Thyroid gland (tissue), 4 donors: ENCODE measurements at regions not wholly inside any gene's neighbourhood (a gene's known extent, or its start where the extent isn't known, plus 50 kb on each side); places are given as distances from the start of the nearest gene placed in this dataset.

Experiments
- DNase-seq, 2 donors: peaks; one replicate each; pipeline ENCODE4 v3.0.0-alpha.2; 2019
- H3K27ac ChIP-seq, 3 donors: fragments of 200-600 bp; sonication (generic); 1 replicate in 2 of 3; 2 replicates in 1 of 3; pipeline ENCODE4 v1.5.1; 2016 to 2019; ENCODE audit warnings: mild to moderate bottlenecking in 1 of 3, moderate library complexity in 1 of 3
- H3K27me3 ChIP-seq: fragments of 200-600 bp; sonication (generic); one replicate; pipeline ENCODE4 v1.5.1; 2019
- H3K36me3 ChIP-seq, 2 donors: fragments of 200-600 bp; sonication (generic); one replicate each; pipeline ENCODE4 v1.5.1; 2016 to 2019
- H3K4me1 ChIP-seq, 2 donors: fragments of 200-600 bp; sonication (generic); one replicate each; pipeline ENCODE4 v1.5.1; 2017 to 2019
- H3K4me3 ChIP-seq, 3 donors: fragments of 200-600 bp; sonication (generic); replicated peaks in 1 of 3; 1 replicate in 2 of 3; 2 replicates in 1 of 3; pipeline ENCODE4 v1.5.1; 2016; ENCODE audit warnings: mild to moderate bottlenecking in 1 of 3
- H3K9me3 ChIP-seq: fragments of 200-600 bp; sonication (generic); one replicate; pipeline ENCODE4 v1.5.1; 2017
- CTCF ChIP-seq, 6 experiments: fragments of 200-600 bp in 3 of 6; fragments of 450-650 bp in 3 of 6; sonication (generic) in 3 of 6; IDR thresholded peaks; one replicate each; pipeline ENCODE4 v1.5.1; 2016 to 2019; ENCODE audit warnings: antibody characterized with exemption in 6 of 6, mild to moderate bottlenecking in 2 of 6, inconsistent platforms in 1 of 6, moderate library complexity in 1 of 6
- POLR2A ChIP-seq, 2 donors: fragments of 450-650 bp; IDR thresholded peaks; one replicate each; pipeline ENCODE4 v1.6.1; 2017; ENCODE audit warnings: antibody characterized with exemption in 2 of 2, mild to moderate bottlenecking in 2 of 2, moderate library complexity in 1 of 2
- WGBS, 2 donors: methylation state at CpG; one replicate each; pipeline ENCODE4 v1.1.5; 2017; 5-methylcytosine and 5-hydroxymethylcytosine counted together
- intact Hi-C: fragments of 100-400 bp; cut with DNase I; formaldehyde crosslinking; loops from one replicate; pipeline ENCODE4 v1.15.1; 2023

GRCh38 chr12:83954956-83955601 is 957.5 kb downstream of the SLC6A15 start:
- WGBS, 2 donors: 61 to 64% methylated on average over 3 of the region's 3 CpGs
- H3K27ac ChIP-seq: no peak overlapping the region
- no peak for TF ChIP-seq POLR2A (IDR thresholded peaks at IDR 0.05)
- no peak for TF ChIP-seq CTCF (IDR thresholded peaks at IDR 0.05)
- DNase-seq: no peak
- H3K4me1 ChIP-seq: no peaks in the 10 kb centered on the region
- no peaks in the 10 kb centered on the region for H3K27me3 ChIP-seq
- intact Hi-C loops: no loop called here
- no peaks in the 10 kb centered on the region for H3K36me3 ChIP-seq
- no peak overlapping the region for H3K4me3 ChIP-seq
- H3K9me3 ChIP-seq: no peaks in the 10 kb centered on the region

DNA sequence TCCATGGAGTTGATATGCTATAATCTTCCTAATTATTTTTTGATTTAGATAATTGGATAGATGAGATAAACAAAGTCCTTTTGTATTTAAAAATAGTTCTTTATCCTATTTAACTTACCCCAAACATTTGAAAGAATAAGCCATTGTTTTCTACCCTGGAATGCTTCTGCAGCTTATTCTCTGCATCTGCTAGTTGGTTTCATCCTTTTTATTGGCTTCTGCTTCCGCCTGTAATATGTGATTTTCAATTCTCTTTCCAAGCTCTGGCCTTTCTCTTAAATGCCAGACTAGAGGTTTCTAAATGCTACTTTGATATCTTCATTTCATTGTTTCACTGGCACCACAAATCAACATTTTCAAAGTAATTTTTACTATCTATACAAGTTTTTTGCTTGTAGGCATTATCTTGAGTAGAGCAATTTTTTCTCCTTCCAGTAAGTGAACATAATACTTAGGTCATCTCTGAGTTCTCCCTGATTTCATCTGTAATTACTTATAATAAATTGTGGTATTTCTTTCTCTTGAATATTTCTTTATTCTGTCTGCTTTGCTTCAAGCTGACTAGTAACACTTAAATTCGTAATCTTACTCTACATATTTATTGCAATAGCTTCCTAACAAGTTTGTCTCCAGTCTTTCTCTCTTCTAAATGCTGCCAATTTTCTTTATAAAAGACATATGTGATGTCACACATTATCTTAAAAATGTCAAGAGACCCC is 958.4 kb downstream of the SLC6A15 start:
- DNase-seq: no peak
- Histone ChIP-seq H3K4me1 (no peaks in the 10 kb centered on the region), H3K27ac (no peak overlapping the region), H3K36me3 (no peaks in the 10 kb centered on the region), H3K4me3 (no peak overlapping the region), H3K27me3 (no peaks in the 10 kb centered on the region), H3K9me3 (no peaks in the 10 kb centered on the region)
- intact Hi-C loops: no loop called here
- TF ChIP-seq POLR2A (IDR thresholded peaks at IDR 0.05) (no peak), CTCF (IDR thresholded peaks at IDR 0.05) (no peak)
- WGBS, 2 donors: 79 to 83% methylated on average over 2 of the region's 2 CpGs

GRCh38 chr12:83945871-83946270 is 966.7 kb downstream of the SLC6A15 start:
- TF ChIP-seq CTCF (IDR thresholded peaks at IDR 0.05): no peak
- TF ChIP-seq POLR2A (IDR thresholded peaks at IDR 0.05): no peak
- DNase-seq: no peak
- Histone ChIP-seq H3K4me1 (no peaks in the 10 kb centered on the region), H3K4me3 (no peak overlapping the region), H3K36me3 (no peaks in the 10 kb centered on the region), H3K27me3 (no peaks in the 10 kb centered on the region), H3K9me3 (no peaks in the 10 kb centered on the region), H3K27ac (no peak overlapping the region)
- intact Hi-C loops: no loop called here

DNA sequence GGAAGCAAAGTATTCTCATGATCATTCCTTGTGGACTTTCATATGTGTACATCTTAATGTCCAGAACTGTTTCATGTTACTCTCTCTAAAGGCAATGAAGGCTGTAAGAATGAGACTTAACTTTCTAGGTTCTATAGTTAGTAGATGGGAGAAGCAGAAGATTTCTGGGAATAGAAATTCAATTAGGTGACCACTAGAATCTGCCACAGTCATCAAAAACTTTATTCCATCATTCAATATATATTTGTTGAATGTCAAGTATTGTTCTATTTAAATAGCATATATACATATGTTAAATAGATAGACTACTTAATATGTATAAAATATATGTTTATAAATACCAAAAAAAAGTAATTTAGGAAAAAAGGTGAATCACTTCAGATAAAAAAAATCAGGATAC is 972.9 kb downstream of the SLC6A15 start:
- no peak for TF ChIP-seq CTCF (IDR thresholded peaks at IDR 0.05)
- TF ChIP-seq POLR2A (IDR thresholded peaks at IDR 0.05): no peak
- Histone ChIP-seq H3K27ac (no peak overlapping the region), H3K27me3 (no peaks in the 10 kb centered on the region), H3K36me3 (no peaks in the 10 kb centered on the region), H3K4me1 (no peaks in the 10 kb centered on the region), H3K4me3 (no peak overlapping the region), H3K9me3 (no peaks in the 10 kb centered on the region)
- intact Hi-C loops: no loop called here
- DNase-seq: no peak

GRCh38 chr12:83933615-83934014 is 979.0 kb downstream of the SLC6A15 start:
- no peak for DNase-seq
- intact Hi-C loops: no loop called here
- no peaks in the 10 kb centered on the region for H3K9me3 ChIP-seq

More at GRCh38 chr12:83933615-83934014, 979.0 kb downstream of the SLC6A15 start:
- Histone ChIP-seq H3K27me3 (no peaks in the 10 kb centered on the region), H3K4me3 (no peak overlapping the region), H3K36me3 (no peaks in the 10 kb centered on the region), H3K4me1 (no peaks in the 10 kb centered on the region), H3K27ac (no peak overlapping the region)
- TF ChIP-seq CTCF (IDR thresholded peaks at IDR 0.05): no peak
- no peak for TF ChIP-seq POLR2A (IDR thresholded peaks at IDR 0.05)
